ENCODE measurements at regions not wholly inside any gene's neighbourhood (a gene's known extent, or its start where the extent isn't known, plus 50 kb on each side); places are given as distances from the start of the nearest gene placed in this dataset.

- TF ChIP-seq, protein P1, sequence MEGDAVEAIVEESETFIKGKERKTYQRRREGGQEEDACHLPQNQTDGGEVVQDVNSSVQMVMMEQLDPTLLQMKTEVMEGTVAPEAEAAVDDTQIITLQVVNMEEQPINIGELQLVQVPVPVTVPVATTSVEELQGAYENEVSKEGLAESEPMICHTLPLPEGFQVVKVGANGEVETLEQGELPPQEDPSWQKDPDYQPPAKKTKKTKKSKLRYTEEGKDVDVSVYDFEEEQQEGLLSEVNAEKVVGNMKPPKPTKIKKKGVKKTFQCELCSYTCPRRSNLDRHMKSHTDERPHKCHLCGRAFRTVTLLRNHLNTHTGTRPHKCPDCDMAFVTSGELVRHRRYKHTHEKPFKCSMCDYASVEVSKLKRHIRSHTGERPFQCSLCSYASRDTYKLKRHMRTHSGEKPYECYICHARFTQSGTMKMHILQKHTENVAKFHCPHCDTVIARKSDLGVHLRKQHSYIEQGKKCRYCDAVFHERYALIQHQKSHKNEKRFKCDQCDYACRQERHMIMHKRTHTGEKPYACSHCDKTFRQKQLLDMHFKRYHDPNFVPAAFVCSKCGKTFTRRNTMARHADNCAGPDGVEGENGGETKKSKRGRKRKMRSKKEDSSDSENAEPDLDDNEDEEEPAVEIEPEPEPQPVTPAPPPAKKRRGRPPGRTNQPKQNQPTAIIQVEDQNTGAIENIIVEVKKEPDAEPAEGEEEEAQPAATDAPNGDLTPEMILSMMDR (IDR thresholded peaks at IDR 0.05): no peak
- TF ChIP-seq POLR2A (IDR thresholded peaks at IDR 0.05): no peak
Measured at GRCh38 chr1:20421441-20421840, 64.6 kb downstream of the CAMK2N1 start.

Data from uterus (tissue), 2 donors.